Tibial nerve (tissue), 3 donors: ENCODE measurements at regions not wholly inside any gene's neighbourhood (a gene's known extent, or its start where the extent isn't known, plus 50 kb on each side); places are given as distances from the start of the nearest gene placed in this dataset.

Experiments
- POLR2A ChIP-seq, 2 donors: fragments of 450-650 bp; IDR thresholded peaks; one replicate each; pipeline ENCODE4 v1.6.1; 2017; ENCODE audit warnings: antibody characterized with exemption in 2 of 2, mild to moderate bottlenecking in 2 of 2, moderate library complexity in 2 of 2
- TF ChIP-seq, protein P1 (sequence below), 5 experiments: fragments of 200-600 bp in 3 of 5; fragments of 450-650 bp in 2 of 5; sonication (generic) in 3 of 5; IDR thresholded peaks; one replicate each; pipeline ENCODE4 v1.5.1; 2016 to 2019; ENCODE audit warnings: antibody characterized with exemption in 5 of 5, mild to moderate bottlenecking in 3 of 5, moderate library complexity in 2 of 5

DNA sequence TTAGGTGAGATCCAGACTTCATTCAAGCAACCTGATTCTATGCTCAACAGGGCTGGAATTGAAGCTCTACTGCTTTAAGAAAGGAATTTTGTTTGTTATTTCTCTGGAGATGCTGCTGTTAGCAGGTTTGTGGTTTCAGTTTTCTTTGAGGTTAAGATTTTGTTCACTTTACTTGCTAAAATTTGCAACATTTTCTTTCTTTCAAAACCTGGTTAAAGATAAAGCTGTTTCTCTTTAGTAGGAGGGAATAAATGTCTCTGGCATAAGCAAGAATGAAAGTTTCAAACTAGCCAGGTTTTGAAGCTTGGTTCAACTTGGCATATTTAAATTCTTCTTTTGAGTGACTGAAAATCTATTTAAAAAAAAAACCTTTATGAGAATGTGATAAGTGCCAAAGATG, 660.6 kb upstream of the NR3C2 start:
- no peak for TF ChIP-seq POLR2A (IDR thresholded peaks at IDR 0.05)
- TF ChIP-seq, protein P1, sequence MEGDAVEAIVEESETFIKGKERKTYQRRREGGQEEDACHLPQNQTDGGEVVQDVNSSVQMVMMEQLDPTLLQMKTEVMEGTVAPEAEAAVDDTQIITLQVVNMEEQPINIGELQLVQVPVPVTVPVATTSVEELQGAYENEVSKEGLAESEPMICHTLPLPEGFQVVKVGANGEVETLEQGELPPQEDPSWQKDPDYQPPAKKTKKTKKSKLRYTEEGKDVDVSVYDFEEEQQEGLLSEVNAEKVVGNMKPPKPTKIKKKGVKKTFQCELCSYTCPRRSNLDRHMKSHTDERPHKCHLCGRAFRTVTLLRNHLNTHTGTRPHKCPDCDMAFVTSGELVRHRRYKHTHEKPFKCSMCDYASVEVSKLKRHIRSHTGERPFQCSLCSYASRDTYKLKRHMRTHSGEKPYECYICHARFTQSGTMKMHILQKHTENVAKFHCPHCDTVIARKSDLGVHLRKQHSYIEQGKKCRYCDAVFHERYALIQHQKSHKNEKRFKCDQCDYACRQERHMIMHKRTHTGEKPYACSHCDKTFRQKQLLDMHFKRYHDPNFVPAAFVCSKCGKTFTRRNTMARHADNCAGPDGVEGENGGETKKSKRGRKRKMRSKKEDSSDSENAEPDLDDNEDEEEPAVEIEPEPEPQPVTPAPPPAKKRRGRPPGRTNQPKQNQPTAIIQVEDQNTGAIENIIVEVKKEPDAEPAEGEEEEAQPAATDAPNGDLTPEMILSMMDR (IDR thresholded peaks at IDR 0.05), result no peak
